Right lung (tissue), 2 donors: ENCODE measurements at regions not wholly inside any gene's neighbourhood (a gene's known extent, or its start where the extent isn't known, plus 50 kb on each side); places are given as distances from the start of the nearest gene placed in this dataset.

Source experiments
- DNase-seq, 2 donors: peaks; one replicate each; pipeline ENCODE4 v3.0.0-alpha.2; 2013

DNA sequence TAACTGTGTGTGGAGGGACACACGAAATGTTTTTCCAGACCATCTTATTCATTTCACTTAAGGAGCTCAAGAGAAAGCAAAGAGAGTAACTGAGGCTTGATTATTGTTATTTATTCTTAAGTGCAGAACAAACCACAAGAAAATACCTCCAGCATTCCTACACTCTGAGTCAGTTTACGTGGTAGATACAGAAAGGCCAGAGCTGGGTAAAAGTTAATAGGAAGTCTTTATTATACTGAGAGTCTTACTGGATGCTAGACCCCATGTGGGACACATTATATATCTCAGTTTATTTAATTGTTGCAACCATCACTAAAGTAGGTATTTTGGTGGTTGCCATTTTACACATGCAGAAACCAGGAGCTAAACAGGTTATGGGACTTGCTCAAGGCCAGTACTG lies 261.4 kb upstream of the POU2AF2 start:
- no peak for DNase-seq

DNA sequence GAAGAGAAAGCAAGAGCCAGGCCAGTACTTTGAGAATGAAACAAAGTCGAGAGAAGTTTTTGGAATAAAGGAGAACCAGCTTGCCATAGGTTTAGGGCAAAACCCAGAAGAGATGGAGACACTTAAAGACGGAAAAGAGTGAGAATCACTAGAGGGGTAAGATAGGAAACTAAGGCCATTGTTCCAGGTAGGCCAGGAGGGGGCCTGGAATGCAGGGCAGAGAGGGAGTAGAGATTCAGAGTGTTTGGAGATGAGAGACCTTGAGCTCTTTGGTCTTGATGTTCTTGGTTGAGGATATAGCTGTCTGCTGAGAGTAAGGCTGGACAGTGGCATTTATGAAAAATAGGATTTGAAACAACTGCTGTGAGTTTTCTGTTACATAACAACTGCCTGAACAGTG lies 263.3 kb upstream of the POU2AF2 start:
- no peak for DNase-seq

DNA sequence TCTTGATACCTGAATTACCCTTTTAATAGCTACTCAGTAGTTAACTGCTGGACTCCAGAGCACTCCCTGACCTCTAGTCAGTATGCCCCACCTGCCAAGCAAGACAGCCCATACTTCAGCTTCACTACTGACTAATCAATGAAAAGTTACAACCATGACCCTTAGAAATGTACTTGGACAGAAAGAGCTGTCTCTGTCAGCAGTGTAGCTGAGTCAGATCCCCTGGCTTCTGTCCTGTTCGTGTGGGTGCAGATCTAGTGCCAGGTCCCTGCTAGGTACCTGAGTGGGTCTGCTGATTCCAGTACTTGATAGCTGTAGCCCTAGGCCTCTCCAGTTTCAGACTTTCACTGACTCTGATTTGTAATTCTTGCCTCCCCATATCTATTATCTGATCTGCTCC lies 265.8 kb upstream of the POU2AF2 start:
- DNase-seq = no peak

DNA sequence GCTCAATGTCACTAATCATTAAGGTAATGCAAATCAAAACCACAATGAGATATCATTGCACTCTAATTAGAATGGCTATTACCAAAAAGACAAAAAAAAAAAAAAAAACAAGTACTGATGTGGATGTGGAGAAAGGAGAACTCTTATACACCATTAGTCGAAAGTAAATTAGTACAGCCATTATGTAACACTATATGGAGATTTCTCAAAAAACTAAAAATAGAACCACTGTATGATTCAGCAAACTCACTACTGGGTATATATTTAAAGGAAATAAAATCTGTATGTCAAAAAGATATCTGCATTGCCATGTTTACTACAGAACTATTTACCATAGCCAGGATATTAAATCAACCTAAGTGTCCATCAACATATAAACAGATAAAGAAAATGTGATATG lies 265.4 kb upstream of the ARHGAP20 start:
- DNase-seq = no peak

DNA sequence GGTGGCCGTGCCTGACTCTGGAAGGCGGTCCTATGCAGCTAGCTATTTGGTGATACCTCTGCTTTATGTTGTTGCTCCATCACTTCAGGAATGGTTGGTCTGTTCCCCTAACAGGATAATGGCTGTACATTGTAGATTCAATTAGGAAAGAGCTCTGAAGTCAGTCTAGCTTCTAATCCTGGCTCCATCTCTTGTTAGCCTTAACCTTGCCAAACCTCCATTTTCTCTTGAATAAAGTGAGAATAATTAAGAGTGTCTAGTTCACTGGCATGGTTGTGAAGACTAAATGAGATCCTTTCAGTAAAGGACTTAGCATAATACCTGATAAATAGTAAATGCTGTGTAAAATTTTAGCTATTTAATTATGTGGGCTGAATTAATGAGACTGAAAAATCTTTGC lies 262.5 kb upstream of the ARHGAP20 start:
- no peak for DNase-seq

DNA sequence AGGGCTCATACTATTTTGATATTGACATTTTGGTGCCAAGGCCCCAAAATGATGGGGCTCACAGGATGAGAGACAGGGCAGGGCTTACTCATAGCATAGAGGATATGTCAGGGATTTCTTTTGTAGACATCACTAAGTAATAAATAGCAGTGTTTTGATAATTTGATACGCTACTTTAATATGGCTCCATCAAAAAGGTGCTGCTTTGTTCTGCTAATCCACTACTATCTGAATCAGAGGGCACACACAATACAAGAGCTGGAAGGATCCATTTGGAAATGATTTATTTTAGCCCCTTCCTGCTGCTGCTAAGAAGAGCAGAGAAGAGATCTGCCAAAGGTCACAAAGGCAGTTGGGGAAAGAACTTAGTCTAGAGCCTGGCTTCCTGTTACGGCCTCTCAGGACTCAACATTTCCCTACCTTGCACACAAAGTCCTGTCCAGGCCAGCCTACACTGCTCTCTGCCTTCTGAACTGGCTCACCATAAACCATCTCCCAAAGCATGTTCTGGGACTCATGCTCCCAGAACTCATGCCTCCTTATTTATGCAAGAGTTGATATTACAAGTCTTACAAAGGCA lies 261.3 kb upstream of the ARHGAP20 start:
- no peak for DNase-seq

DNA sequence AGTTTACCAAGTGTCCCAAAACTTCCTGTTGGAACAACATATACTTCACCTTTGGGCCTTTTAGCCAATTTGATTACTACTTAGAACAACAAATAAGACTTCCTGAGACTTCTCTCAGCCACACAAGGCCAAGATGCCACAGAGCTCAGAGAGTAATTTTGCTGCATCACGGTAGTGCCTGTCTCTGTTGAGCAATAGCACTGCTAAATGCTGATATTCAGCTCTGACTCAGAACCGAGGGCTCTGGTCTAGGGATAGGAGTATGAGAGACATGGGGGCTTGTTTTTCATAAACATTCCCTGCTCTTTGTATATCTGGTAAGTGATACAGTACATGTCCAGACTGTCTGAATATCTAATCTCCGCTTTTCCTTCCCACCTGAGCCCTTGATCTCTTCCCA lies 260.4 kb upstream of the ARHGAP20 start:
- DNase-seq = no peak

DNA sequence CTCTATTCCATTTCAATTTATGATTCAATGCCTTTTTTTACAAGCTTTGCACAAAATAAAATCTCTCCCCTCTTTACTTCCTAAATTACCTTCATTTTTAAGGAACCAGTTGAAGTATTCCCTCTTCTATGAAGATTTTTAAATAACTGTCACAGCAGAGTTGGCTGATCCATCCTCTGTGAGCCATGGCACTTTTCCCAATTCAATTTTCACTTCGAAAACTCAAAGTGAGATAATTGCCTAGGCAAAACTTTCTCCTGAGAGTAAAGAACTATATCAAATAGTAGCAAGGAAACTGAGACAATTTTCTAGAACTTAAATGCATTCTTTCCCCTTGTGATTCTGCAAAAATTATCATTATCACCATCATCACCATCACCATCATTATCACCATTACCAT lies 259.9 kb upstream of the ARHGAP20 start:
- no peak for DNase-seq

DNA sequence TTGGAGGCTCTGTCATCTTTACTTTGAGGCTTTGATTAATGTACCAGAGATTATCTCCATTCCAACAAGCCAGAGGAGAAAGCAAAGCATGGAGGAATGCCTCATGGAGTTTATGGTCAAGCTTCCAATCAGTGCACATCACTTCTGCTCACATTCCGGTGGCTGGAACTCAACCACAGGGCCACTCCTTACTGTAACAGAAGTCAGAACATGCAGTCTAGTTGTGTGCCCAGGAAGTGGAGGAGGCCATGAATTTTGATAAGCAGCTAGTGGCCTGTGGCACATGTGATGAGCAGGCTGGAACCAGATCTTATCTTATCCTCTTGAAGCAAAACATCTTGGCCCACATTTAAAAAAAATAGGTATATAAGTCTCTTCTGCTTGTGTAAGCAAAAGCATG lies 258.9 kb upstream of the ARHGAP20 start:
- DNase-seq = no peak

DNA sequence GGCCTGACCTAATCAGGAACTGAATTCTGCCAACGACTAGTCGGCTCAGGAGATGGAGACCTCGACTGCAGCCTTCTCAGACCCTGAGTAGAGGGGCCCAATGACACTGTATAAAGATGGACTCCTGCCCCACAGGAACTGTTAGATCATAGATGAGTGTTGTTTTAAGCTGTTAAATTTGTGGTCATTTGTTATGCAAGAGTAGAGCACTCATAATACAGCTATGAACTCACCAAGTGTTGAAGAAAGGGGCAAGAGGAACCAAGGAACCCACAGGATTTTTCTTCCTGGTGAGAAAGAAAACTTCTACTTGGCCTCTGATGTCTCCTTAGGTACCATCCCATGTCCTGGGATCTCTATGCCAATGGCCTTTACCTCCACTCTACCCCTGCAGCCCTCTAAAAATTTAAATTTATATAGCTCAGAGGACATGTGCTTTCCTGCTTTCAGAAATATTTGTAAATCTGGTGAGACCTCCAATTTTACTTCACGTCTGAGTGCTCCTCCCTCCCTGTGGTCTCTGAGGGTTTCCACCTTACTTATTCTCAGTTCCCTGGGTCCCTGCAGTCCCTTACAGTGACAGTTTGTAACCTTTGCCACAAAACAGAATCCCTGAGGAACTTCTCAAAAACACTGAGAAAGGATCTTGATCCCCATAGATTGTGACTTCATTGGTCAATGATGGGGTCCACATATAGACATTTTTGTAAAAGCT lies 256.3 kb upstream of the ARHGAP20 start:
- no peak for DNase-seq

DNA sequence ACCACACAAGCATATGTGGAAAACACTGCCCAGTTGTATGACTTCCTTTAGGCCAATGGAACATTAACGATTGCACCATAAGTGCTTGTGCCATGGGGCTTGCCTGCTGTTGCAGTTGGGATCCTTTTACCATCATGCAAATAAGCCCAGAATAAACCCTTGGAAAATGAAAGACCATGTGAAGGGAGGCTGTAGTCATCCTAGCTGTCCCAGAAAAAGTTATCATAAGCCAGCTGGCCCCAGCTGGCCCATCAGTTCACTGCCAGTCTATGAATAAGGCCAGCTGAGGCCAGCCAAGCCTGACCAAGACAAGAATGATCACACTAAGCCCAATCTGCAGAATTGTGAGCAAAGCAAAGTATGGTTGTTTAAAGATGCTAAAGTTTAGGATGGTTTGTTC lies 253.9 kb upstream of the ARHGAP20 start:
- no peak for DNase-seq

DNA sequence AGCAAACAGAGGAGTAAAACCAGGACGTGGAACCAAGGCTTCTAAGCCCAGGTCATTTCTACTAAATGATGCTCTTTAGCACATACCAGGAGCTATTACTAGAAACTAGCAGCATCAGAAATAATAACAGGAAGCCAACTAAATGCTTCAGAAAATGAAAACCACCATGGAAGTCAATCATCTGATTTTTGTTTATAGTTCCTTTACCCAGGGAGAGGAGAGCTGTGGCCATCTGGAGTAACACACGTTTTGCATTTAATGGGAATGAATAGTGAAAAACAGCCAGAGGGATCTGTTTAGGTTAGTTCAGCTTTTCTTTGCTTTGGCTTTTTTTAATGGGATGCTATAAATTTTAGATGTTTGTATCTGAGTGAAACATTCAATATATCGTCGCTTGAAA lies 250.7 kb upstream of the ARHGAP20 start:
- DNase-seq = no peak

DNA sequence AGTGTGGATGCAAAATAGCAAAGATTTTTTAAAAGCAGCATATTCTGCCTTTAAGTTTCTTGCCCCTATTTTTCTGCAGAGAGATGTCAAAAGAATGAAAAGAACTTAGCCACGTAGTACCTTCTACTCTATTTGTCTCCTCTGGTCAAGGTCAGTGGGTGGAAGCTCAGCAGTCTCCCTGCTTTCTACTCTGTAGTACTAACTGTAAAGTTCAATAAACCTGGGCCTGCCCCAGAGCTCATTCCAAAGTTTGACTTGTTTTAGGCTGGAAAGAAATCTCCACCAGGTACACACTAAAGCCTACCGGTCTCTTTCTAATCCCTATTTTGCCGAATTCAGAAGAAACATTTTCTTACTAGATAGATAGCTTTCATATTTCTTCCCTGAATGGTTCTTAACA lies 247.9 kb upstream of the ARHGAP20 start:
- no peak for DNase-seq

DNA sequence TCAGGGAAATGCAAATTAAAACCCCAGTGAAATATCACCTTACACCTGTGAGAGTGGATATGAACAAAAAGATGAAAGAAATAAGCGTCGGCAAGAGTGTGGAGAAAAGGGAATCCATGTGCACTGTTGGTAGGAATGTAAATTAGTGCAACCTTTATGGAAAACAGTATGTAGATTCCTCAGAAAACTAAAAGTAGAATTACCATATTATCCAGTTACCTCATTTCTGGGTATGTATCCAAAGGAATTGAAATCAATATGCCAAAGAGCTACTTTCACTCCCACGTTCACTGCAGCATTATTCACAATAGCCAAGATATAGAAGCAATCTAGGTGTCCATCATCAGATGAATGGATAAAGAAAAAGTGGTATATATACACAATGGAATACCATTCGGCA lies 246.0 kb upstream of the ARHGAP20 start:
- no peak for DNase-seq

DNA sequence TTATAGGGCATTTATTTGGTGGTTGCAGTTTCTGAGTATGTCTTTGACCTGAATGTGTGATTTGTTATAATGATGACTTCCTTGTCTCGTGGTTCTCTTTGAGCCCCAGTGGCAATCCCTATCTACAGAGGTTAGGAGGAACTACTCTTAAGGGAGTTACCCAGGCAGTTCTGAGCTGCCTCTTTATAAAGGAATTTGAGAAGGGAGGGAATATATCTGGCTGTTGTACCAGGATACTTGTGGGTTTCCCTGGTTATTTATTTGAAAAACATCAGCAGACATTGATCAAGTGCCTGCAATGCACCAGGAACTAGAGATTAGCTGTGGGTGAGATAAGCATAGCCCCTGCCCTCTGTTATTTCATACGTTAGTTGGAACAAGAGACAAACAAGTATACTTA lies 243.5 kb upstream of the ARHGAP20 start:
- DNase-seq = no peak

DNA sequence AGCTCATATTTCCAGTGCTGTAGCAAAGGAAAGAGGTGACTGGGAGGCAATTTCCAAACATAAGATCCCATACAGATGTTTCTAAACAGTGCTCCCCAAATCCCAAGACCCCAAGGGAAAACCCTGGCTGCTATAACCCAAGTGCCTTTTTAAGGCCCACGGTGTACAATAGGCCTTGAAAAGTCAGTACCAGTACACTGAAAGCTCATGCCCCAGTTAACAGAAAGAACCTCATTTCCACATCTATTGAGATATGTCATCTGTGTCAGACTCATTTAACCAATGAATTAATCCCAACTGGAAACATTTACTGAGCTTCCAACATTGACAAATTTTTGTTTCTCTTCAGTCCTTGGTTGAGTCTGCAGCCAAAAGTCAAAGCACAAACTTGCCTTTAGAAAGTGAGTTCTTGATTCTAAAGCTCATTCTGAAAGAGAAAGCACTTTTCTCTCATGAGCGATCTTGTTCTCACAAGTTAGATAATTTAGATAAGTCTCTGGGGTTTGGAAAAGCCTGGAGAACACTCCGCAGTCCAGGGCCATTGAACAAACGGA lies 239.8 kb upstream of the ARHGAP20 start:
- no peak for DNase-seq

DNA sequence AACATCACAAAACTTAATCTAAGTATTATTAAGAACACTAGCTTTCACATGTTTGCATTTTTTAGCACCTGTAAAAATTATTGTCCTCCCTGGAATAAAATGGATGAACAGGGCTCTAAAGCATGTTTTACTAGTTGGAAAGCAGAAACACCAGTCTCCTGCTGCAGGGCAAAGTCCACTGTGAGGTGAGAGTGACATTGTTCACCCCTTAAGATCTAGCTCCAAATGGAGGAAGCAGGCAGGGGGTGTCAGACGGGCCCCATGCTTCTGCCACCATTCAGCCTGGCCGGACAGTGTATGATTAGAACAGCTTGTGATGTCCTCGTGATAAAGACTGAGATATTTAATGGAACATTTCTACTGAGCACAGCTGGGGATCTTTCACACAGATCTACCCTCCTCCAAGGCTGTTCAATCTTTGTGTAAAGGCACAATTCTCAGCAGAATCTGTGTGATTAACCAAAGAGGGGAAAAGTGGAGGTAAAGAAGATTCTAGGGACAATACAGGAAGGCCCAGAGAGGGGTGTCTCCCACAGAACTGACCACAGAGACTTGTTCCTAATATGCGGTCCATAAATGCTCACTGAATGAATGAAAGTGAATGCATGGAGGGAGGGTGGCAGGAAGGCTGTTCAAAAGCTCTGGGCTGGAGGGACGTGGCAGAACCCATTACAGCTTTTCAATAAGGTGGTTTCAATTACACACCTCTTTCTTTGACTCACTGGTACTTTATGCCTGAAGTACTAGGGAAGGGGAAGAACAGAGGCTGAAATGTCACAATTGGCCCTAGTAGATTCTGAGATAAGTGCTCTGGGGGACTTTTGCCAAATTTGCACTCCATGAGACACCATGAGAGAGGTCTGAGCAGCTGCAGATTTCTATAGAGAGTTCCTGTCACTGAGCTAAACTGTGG lies 239.1 kb upstream of the ARHGAP20 start:
- peak in 1 of 2 donors; percentile 9 for DNase-seq

DNA sequence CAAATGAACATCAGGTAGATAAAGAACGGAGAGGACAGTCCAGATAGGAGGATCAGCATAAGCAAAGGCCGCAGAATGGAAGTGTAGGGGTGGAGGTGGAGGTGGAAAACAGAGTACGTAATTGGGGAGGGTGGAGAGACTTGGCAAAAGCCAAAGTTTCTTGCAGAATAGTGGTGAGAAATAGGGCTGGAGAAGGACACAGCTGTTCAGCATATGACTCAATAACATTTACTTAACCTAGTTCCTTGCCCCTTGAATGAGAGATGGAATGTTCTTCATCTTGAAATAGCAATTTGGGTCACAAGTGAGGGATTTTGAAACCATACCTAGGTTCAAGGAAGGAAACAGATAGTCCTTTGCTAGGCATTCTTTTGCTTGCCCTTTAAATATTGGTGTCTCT lies 235.9 kb upstream of the ARHGAP20 start:
- DNase-seq = no peak

DNA sequence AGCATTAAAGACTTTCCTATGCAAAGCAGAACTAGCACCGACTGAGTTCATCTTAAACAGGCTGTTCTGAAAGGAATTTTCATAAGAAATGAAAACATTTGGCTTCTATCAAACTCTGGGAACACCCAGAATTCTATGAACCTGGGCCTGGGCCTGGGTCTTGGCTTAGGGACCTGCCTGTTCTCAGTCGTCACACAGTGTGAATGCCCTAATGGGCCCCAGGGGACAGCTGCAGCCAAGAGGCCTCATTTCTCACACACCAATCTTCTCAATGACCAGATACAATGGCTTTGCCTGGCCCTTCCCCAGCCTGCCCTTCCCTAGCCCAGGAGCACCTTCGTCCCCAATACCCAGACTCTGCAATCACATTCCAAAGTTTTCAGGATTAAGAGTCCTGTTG lies 234.9 kb upstream of the ARHGAP20 start:
- DNase-seq = no peak

DNA sequence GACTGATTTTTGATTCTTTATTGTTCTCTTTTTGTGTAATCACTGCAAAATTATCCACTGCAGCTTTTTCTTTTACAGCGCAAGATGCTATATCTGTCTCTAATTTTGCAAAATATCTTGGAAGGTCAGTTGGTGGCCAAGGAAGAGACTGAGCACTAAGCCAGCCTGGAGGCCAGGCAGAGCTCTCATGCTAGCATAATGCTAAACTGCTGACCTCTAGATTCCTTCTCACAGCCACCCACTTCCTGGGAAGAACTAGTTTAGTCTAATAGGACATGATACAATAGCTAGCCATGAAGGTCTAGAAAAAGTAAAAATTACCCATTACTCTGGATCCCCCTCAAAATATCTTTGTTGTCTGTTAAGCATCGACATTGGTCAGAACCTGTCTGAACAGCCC lies 227.2 kb upstream of the ARHGAP20 start:
- no peak for DNase-seq

DNA sequence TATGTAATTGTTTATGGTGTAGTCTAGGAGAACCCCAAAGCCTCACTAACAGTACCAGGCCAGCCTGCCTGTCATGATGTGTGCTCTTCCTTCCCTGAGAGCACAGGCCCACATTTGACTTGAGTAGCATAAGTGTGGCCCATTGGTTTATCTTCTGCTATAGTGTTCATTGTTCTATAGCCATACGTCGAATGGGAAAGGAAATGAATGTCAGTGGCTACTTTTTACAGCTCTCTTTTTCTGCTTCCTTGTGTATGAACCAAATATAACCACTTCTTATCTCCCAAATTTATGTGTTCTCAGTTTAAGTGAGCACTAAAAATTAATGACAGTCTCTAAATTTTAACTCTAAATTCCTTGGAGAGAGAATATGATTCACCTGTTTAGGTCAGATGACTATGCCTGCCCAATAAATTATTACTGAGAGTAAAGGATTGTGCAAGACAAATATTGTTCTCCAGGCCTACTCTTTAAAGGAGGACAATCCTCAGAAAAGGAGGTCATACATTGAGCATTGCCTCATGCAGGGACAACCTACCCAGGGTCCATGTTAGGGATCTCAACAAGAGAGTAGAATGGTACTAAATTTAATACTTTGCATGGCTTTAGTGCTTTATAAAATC lies 222.9 kb upstream of the ARHGAP20 start:
- DNase-seq = no peak

DNA sequence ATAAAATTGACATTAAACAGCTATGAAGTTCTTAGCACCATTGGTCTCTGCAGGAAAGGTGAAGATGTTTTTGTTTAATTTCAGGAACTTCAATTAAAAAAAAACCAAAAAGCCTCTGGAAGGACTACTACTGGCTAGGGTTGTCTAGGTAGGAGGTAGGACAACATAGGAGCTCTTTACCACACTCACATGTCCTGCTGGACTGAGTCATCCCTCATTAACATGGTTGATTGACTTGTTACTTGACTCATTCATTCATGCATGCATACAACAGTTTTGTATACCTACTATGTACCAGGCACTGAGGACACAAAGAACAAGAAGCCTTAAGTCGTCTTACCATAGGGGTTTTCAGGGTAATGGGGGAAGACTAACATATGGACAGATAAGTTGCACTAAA lies 216.9 kb upstream of the ARHGAP20 start:
- DNase-seq = no peak
